ENCODE measurements at regions not wholly inside any gene's neighbourhood (a gene's known extent, or its start where the extent isn't known, plus 50 kb on each side); places are given as distances from the start of the nearest gene placed in this dataset.

GRCh38 chr5:7980881-7981280 lies 111.9 kb downstream of the MTRR start:
- TF ChIP-seq CTCF (IDR thresholded peaks at IDR 0.05; ENCODE audit: poor library complexity, severe bottlenecking) (no peak), REST (IDR thresholded peaks at IDR 0.05; ENCODE audit: borderline replicate concordance) (no peak), POLR2AphosphoS5 (IDR thresholded peaks at IDR 0.05) (no peak), EZH2 (IDR thresholded peaks at IDR 0.05; ENCODE audit: borderline replicate concordance, insufficient read depth, low read length, poor library complexity, severe bottlenecking) (no peak), EP300 (conservative IDR thresholded peaks at IDR 0.05; ENCODE audit: poor library complexity, severe bottlenecking) (no peak), RAD21 (conservative IDR thresholded peaks at IDR 0.05) (no peak), MXI1 (conservative IDR thresholded peaks at IDR 0.05; ENCODE audit: poor library complexity, severe bottlenecking) (no peak)

Measured in neural cell (in vitro differentiated cells).